Ovary (tissue), 7 donors: ENCODE measurements at regions not wholly inside any gene's neighbourhood (a gene's known extent, or its start where the extent isn't known, plus 50 kb on each side); places are given as distances from the start of the nearest gene placed in this dataset.
"Not testable (repeated sequence)": the region's sequence is repeated elsewhere in the genome, so short reads cannot be mapped to it uniquely, and the experiment has no call there.

Source experiments
- DNase-seq, 5 donors: peaks; one replicate each; pipeline ENCODE4 v3.0.0-alpha.2; 2019 to 2020
- H3K27ac ChIP-seq, 2 donors: fragments of 200-600 bp; one replicate each; pipeline versions ENCODE4 v1.5.1 to v1.8.0; 2019 to 2022
- H3K27me3 ChIP-seq: fragments of 200-600 bp; one replicate; pipeline ENCODE4 v1.8.0; 2022
- H3K36me3 ChIP-seq: fragments of 200-600 bp; sonication (generic); one replicate; pipeline ENCODE4 v1.5.1; 2019
- H3K4me1 ChIP-seq: one replicate; pipeline ENCODE4 v1.8.1; 2013; ENCODE audit warnings: mild to moderate bottlenecking, moderate library complexity; ENCODE audit not compliant: insufficient read depth
- H3K4me3 ChIP-seq: fragments of 200-600 bp; sonication (generic); one replicate; pipeline ENCODE4 v1.5.1; 2017
- H3K9me3 ChIP-seq, 2 donors: fragments of 200-600 bp in 1 of 2; sonication (generic) in 1 of 2; one replicate each; pipeline versions ENCODE4 v1.5.1 to v1.8.1; 2013 to 2019; ENCODE audit warnings: mild to moderate bottlenecking in 1 of 2, moderate library complexity in 1 of 2
- EP300 ChIP-seq: sonication (generic); formaldehyde crosslinking; IDR thresholded peaks from one replicate; pipeline ENCODE4 v1.6.1; 2017; ENCODE audit warnings: antibody characterized with exemption
- POLR2A ChIP-seq: fragments of 450-650 bp; IDR thresholded peaks from one replicate; pipeline ENCODE4 v1.6.1; 2017; ENCODE audit warnings: antibody characterized with exemption, mild to moderate bottlenecking, moderate library complexity
- whole genome bisulfite sequencing, 3 donors: extraction: QIAGEN DNeasy Blood & Tissue Kit in 1 of 3; methylation state at CpG; one replicate each; pipeline versions ENCODE4 v1.1.5 to v1.1.7; 2013 to 2017; 5-methylcytosine and 5-hydroxymethylcytosine counted together
- intact Hi-C, 4 donors: fragments of 100-400 bp; cut with DNase I; formaldehyde crosslinking; loops; one replicate each; pipeline versions ENCODE4 v1.11.0 to v1.15.1; 2022 to 2023
- TF ChIP-seq, protein P1 (sequence below), 3 donors: fragments of 450-650 bp in 2 of 3; fragments of 200-600 bp in 1 of 3; IDR thresholded peaks; one replicate each; pipeline versions ENCODE4 v1.5.1 to v1.8.0; 2016 to 2022; ENCODE audit warnings: antibody characterized with exemption in 3 of 3, mild to moderate bottlenecking in 1 of 3
- donor health status: DM: no; HTN: no; CAD: no; lungs with moderate emphysema.
- donor health status: DM: no; HTN: no; CAD: no.
- donor health status: Bipolar disorder and iron deficiency.
- donor health status: DM: no; HTN: no; CAD: no.
- donor health status: DM: yes; HTN: yes; CAD: no.

- H3K36me3 ChIP-seq, intact Hi-C loops, H3K4me1 ChIP-seq, DNase-seq, H3K27me3 ChIP-seq, H3K27ac ChIP-seq, H3K4me3 ChIP-seq: not testable (repeated sequence)
- WGBS, 3 donors, result 25 to 39% (median 33%) methylated on average over 3 of the region's 3 CpGs
- peaks cover 4 to 14% of the 10 kb centered on the region in 2 donors for H3K9me3 ChIP-seq
These were observed 53.3 kb upstream of the ARL4D start for GRCh38 chr17:43345515-43345914.

GRCh38 chr17:43344685-43345084 lies 54.1 kb upstream of the ARL4D start:
- DNase-seq, result no peak
- Histone ChIP-seq H3K36me3 (no peaks in the 10 kb centered on the region), H3K9me3 (peaks cover 4 to 12% of the 10 kb centered on the region in 2 donors), H3K4me3 (no peak overlapping the region), H3K4me1 (peaks cover 6% of the 10 kb centered on the region), H3K27ac (no peak overlapping the region), H3K27me3 (no peaks in the 10 kb centered on the region)
- 75 to 83% (median 82%) methylated on average over 6 of the region's 6 CpGs for WGBS, 3 donors
- TF ChIP-seq, protein P1, sequence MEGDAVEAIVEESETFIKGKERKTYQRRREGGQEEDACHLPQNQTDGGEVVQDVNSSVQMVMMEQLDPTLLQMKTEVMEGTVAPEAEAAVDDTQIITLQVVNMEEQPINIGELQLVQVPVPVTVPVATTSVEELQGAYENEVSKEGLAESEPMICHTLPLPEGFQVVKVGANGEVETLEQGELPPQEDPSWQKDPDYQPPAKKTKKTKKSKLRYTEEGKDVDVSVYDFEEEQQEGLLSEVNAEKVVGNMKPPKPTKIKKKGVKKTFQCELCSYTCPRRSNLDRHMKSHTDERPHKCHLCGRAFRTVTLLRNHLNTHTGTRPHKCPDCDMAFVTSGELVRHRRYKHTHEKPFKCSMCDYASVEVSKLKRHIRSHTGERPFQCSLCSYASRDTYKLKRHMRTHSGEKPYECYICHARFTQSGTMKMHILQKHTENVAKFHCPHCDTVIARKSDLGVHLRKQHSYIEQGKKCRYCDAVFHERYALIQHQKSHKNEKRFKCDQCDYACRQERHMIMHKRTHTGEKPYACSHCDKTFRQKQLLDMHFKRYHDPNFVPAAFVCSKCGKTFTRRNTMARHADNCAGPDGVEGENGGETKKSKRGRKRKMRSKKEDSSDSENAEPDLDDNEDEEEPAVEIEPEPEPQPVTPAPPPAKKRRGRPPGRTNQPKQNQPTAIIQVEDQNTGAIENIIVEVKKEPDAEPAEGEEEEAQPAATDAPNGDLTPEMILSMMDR (IDR thresholded peaks at IDR 0.05), result no peak
- TF ChIP-seq POLR2A, result no peak
- no peak for TF ChIP-seq EP300
- intact Hi-C loops, result loop anchor here in 1 of 4 donors (5.0 kb wide), 1 partner anchor 277 kb away; no protein-coding TSS in a partner anchor

- intact Hi-C loops, result loop anchor here in 1 of 4 donors (5.0 kb wide), 1 partner anchor 275 kb away; no protein-coding TSS in a partner anchor
- no peak for DNase-seq
- Histone ChIP-seq H3K36me3 (no peaks in the 10 kb centered on the region), H3K4me1 (peaks cover 6% of the 10 kb centered on the region), H3K9me3 (no peaks in the 10 kb centered on the region), H3K27me3 (no peaks in the 10 kb centered on the region), H3K4me3 (no peak overlapping the region), H3K27ac (peak overlapping the region in 1 of 2 donors; percentile 60)
- 6 to 21% (median 20%) methylated on average over 5 of the region's 5 CpGs for WGBS, 3 donors
- TF ChIP-seq, protein P1 (IDR thresholded peaks at IDR 0.05), result no peak
- TF ChIP-seq EP300 (no peak), POLR2A (no peak)
These were observed 56.3 kb upstream of the ARL4D start for GRCh38 chr17:43342589-43342890.

DNA sequence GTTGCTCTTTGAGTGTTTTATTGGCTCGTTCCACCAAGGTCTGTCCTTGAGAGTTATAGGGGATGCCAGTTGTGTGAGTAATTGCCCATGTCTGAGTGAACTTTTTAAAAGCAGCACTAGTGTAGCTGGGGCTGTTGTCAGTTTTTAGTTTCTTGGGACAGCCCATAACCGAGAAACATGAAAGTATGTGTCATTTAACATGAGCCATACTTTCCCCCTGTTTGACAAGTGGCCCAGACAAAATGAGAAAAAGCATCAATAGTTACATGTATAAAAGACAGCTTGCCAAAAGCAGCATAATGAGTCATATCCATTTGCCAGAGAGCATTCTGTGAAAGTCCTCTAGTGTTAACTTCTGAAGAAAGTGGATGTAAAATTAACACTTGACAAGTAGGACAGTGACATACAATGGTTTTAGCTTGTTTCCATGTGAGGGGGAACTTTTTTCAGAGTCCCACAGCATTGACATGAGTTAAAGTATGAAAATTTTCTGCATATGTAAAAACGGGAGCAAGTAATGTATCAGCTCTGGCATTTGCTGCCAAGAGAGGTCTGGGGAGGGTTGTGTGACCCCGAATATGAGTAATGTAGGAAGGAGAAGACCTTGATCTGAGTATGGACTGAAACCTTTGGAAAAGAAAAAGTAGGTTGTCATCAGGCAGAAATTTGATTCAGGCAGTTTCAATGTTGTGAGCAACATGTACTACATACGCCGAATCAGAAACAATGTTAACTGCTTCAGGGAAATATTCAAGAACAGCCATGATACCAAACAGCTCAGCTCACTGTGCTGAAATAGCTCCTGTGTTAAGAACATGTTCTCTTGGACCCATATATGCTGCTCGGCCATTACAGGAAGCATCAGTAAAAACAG lies 56.8 kb upstream of the ARL4D start:
- intact Hi-C loops, result loop anchor here in 1 of 4 donors (5.0 kb wide), 1 partner anchor 275 kb away; no protein-coding TSS in a partner anchor
- Histone ChIP-seq H3K36me3 (no peaks in the 10 kb centered on the region), H3K4me1 (peaks cover 6% of the 10 kb centered on the region), H3K27ac (peak overlapping the region in 1 of 2 donors; percentile 60), H3K27me3 (no peaks in the 10 kb centered on the region), H3K4me3 (no peak overlapping the region), H3K9me3 (no peaks in the 10 kb centered on the region)
- 5 to 13% (median 6%) methylated on average over 7 of the region's 7 CpGs for WGBS, 3 donors
- DNase-seq, result no peak
- no peak for TF ChIP-seq EP300
- TF ChIP-seq, protein P1 (IDR thresholded peaks at IDR 0.05), result no peak
- no peak for TF ChIP-seq POLR2A

GRCh38 chr17:43338886-43339516 lies 59.8 kb upstream of the ARL4D start:
- Histone ChIP-seq H3K27me3 (no peaks in the 10 kb centered on the region), H3K4me1 (peaks cover 8% of the 10 kb centered on the region), H3K36me3 (no peaks in the 10 kb centered on the region), H3K9me3 (no peaks in the 10 kb centered on the region), H3K4me3 (no peak overlapping the region), H3K27ac (no peak overlapping the region)
- 63 to 67% (median 66%) methylated on average over 11 of the region's 11 CpGs for WGBS, 3 donors
- intact Hi-C loops, result no loop called here
- DNase-seq, result peak in 4 of 5 donors; percentile 41 to 71 (median 64)
- TF ChIP-seq EP300, result no peak
- TF ChIP-seq, protein P1 (IDR thresholded peaks at IDR 0.05), result peak in 2 of 3 donors; percentile 24
- no peak for TF ChIP-seq POLR2A
